ENCODE measurements at regions not wholly inside any gene's neighbourhood (a gene's known extent, or its start where the extent isn't known, plus 50 kb on each side); places are given as distances from the start of the nearest gene placed in this dataset.
"Not testable (repeated sequence)": the region's sequence is repeated elsewhere in the genome, so short reads cannot be mapped to it uniquely, and the experiment has no call there.

GRCh38 chr9:129445794-129446306, 175.1 kb downstream of the C9orf50 start:
- no peaks in the 10 kb centered on the region for H4K20me1 ChIP-seq (ENCODE audit: low read length)
- intact Hi-C loops (cut with micrococcal nuclease) = no loop called here
- H3F3A ChIP-seq (ENCODE audit: low read length, unreplicated experiment) = no peaks in the 10 kb centered on the region
- H3K9me3 ChIP-seq (ENCODE audit: low read length) = no peaks in the 10 kb centered on the region
- BruUV-seq (replicated peaks) = no TSS peak
- no peaks in the 10 kb centered on the region for H3K9me2 ChIP-seq (replicated peaks; ENCODE audit: low read length)
- H3K4me2 ChIP-seq (ENCODE audit: low read length) = no peak overlapping the region
- H3K79me2 ChIP-seq (ENCODE audit: low read length) = no peaks in the 10 kb centered on the region
- H3K4me3 ChIP-seq (ENCODE audit: low read length) = no peak overlapping the region
- POLR2A ChIA-PET (ENCODE audit: unreplicated experiment) = no interaction called here
- H3K9ac ChIP-seq (ENCODE audit: low read length) = no peak overlapping the region
- no peak overlapping the region for H3K27ac ChIP-seq (ENCODE audit: low read length)
- TF ChIP-seq EZH2phosphoT487 (IDR thresholded peaks at IDR 0.05; ENCODE audit: borderline replicate concordance, low read length) = no peak
- TF ChIP-seq EZH2 (IDR thresholded peaks at IDR 0.05; ENCODE audit: low read length, unreplicated experiment) = no peak
- TF ChIP-seq CTCF (conservative IDR thresholded peaks at IDR 0.05; ENCODE audit: low read depth, low read length) = no peak
- H3K36me3 ChIP-seq (ENCODE audit: low read depth, low read length) = no peaks in the 10 kb centered on the region
- no peaks in the 10 kb centered on the region for H3K4me1 ChIP-seq (ENCODE audit: insufficient read depth, low read length)
- no peaks in the 10 kb centered on the region for H3K27me3 ChIP-seq (ENCODE audit: low read length)
- ATAC-seq (no peak), DNase-seq (no peak)
- CTCF ChIA-PET = no interaction called here
- no peak overlapping the region for H2AFZ ChIP-seq (ENCODE audit: low read length)

- H4K20me1 ChIP-seq (ENCODE audit: low read length); H3K4me3 ChIP-seq (ENCODE audit: low read length); H3K9ac ChIP-seq (ENCODE audit: low read length); H3K9me3 ChIP-seq (ENCODE audit: low read length); ATAC-seq; H3K27me3 ChIP-seq (ENCODE audit: low read length); H3K4me1 ChIP-seq (ENCODE audit: insufficient read depth, low read length); H3K27ac ChIP-seq (ENCODE audit: low read length); BruUV-seq (replicated peaks); CTCF ChIA-PET; H3K36me3 ChIP-seq (ENCODE audit: low read depth, low read length); H3K4me2 ChIP-seq (ENCODE audit: low read length); DNase-seq; H3K9me2 ChIP-seq (replicated peaks; ENCODE audit: low read length); intact Hi-C loops (cut with micrococcal nuclease); H2AFZ ChIP-seq (ENCODE audit: low read length); H3F3A ChIP-seq (ENCODE audit: low read length, unreplicated experiment); H3K79me2 ChIP-seq (ENCODE audit: low read length): not testable (repeated sequence)
- POLR2A ChIA-PET (ENCODE audit: unreplicated experiment) = interaction anchor here (0.6 kb wide), 2 partner anchors 39 to 256 kb away, joined by 4 to 5 read pairs; no protein-coding TSS in a partner anchor
Measured at GRCh38 chr9:129443515-129444164, 177.3 kb downstream of the C9orf50 start.

- H2AFZ ChIP-seq (ENCODE audit: low read length) = no peak overlapping the region
- BruUV-seq (replicated peaks) = no TSS peak
- no peaks in the 10 kb centered on the region for H3F3A ChIP-seq (ENCODE audit: low read length, unreplicated experiment)
- no peak for TF ChIP-seq EZH2phosphoT487 (IDR thresholded peaks at IDR 0.05; ENCODE audit: borderline replicate concordance, low read length)
- no peak for TF ChIP-seq CTCF (conservative IDR thresholded peaks at IDR 0.05; ENCODE audit: low read depth, low read length)
- no peak for TF ChIP-seq EZH2 (IDR thresholded peaks at IDR 0.05; ENCODE audit: low read length, unreplicated experiment)
- DNase-seq (no peak), ATAC-seq (no peak)
- CTCF ChIA-PET = no interaction called here
- no peak overlapping the region for H3K27ac ChIP-seq (ENCODE audit: low read length)
- peaks cover 1% of the 10 kb centered on the region; the same call in 1 of the 2 replicates for H3K4me1 ChIP-seq (ENCODE audit: insufficient read depth, low read length)
- no peak overlapping the region for H3K9ac ChIP-seq (ENCODE audit: low read length)
- no peaks in the 10 kb centered on the region for H4K20me1 ChIP-seq (ENCODE audit: low read length)
- POLR2A ChIA-PET (ENCODE audit: unreplicated experiment) = interaction anchor here (0.6 kb wide), 1 partner anchor 40 kb away, joined by 4 read pairs; no protein-coding TSS in a partner anchor
- no peak overlapping the region for H3K4me3 ChIP-seq (ENCODE audit: low read length)
- H3K79me2 ChIP-seq (ENCODE audit: low read length) = no peaks in the 10 kb centered on the region
- no peak overlapping the region for H3K4me2 ChIP-seq (ENCODE audit: low read length)
- no peaks in the 10 kb centered on the region for H3K9me2 ChIP-seq (replicated peaks; ENCODE audit: low read length)
- intact Hi-C loops (cut with micrococcal nuclease) = no loop called here
- H3K27me3 ChIP-seq (ENCODE audit: low read length) = no peaks in the 10 kb centered on the region
- no peaks in the 10 kb centered on the region for H3K9me3 ChIP-seq (ENCODE audit: low read length)
- no peaks in the 10 kb centered on the region for H3K36me3 ChIP-seq (ENCODE audit: low read depth, low read length)
Measured at GRCh38 chr9:129442803-129443511, 177.9 kb downstream of the C9orf50 start.

All from PC-3 (cell line).